CD4-positive, alpha-beta T cell treated with Interleukin-4 for 4 hours (primary cell): ENCODE measurements at regions not wholly inside any gene's neighbourhood (a gene's known extent, or its start where the extent isn't known, plus 50 kb on each side); places are given as distances from the start of the nearest gene placed in this dataset.
A peak's percentile ranks its signal among the peaks of the same experiment; 100 is the strongest.
"Not testable (repeated sequence)": the region's sequence is repeated elsewhere in the genome, so short reads cannot be mapped to it uniquely, and the experiment has no call there.

Experiments used
- DNase-seq: peaks from one replicate; pipeline ENCODE4 v3.0.0-alpha.2; 2020

DNA sequence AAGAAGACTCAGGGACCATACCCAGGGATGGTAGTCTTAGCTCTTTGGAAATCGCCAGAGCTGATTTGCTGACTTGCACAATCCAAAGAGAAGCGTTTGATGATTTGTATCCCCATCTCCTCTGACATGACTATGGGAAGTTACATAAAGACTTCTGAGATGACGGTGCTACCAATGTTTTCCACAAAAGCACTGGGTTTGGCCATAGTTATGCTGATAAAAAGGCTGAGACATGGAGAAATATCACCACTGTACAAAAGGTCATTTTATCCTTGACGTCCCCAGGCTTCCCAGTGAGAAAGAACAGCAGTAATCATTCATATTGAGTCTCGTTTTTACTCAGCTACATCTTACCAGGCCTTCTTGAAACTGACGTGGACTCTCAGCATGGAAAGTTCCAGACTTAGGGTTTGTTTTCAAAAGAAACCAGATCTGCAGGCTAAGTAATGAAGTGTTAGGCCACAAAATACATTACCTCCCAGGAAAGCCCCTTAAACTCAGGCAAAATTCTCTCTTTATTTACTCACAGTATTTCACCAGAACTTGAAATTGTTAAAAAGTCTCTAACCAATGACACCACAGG is 370.3 kb upstream of the JARID2 start:
- DNase-seq: no peak

DNA sequence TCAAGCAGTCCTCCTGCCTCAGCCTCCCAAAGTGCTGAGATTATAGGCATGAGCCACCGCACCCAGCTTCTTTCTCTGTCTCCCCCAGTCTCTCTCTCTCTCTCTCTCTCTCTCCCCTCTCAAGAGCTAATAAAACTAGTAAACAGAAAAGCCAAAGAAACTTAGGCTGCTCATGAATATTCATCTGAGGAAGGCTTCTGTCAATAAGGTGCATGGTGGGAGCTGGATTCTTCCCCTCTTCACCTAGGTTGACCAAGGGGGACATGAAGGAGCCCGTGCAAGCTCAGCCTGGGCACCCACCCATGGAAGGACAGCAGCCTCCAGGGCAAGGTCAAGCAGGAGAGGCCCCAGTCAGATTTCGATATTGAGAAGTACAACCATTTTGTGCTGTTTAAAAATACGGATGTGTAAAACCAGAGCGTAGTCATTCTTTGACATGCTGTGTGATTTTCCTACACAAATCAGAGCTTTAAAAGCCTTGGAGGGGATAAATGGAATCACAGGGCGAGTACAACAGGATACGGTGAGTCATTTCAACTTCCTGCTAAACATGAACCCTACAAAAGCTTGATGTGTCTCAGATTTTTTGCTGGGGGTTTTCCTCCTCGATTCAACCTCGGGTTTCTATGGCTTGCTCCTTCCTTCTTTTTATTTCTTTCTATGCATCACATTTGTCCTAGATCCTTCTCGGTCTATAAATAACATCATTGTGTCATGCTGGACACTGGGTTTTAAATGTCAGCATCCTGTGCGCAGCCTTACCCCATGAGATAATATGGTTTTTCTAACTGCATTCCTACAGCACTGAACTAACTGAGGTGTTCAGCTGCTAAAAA is 368.9 kb upstream of the JARID2 start:
- DNase-seq: peak; percentile 75

DNA sequence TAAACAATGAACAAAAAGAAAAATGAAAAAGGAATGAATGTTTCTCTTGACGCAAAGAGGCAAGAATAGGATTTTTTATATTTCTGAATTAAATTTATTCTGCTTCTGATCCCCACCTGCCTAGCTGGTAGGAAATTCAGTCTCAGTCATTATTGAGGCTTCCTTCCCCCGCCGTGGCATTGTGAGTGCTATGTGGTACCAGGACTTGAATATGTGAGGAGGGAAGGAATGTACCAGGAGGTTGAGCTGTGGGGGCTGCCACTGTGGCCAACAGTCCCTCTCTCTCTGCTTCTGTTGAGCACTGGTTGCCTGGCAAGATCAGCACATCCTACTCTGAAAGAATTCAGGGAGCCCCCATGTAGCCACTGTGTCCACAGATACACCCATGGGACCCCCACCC is 368.1 kb upstream of the JARID2 start:
- no peak for DNase-seq

DNA sequence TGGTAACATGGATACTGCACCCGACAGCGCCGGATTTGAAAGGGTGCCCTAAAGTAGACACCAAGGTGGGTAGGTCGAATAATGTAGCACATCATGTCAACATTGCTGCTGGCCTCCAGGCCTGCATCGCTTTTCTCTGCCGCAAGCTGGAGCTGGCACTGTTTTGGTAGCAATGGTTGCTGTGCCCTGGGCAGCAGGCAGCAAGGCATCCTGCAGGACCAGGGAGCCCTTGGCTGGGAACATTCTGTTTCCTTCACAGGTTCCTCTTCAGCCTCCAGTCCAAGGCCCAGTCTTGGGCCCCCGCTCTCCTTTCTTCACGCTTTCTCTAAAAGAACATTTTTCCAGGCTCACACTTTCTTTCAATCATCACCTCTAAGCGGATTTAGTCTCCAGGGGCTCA is 365.8 kb upstream of the JARID2 start:
- DNase-seq: no peak

DNA sequence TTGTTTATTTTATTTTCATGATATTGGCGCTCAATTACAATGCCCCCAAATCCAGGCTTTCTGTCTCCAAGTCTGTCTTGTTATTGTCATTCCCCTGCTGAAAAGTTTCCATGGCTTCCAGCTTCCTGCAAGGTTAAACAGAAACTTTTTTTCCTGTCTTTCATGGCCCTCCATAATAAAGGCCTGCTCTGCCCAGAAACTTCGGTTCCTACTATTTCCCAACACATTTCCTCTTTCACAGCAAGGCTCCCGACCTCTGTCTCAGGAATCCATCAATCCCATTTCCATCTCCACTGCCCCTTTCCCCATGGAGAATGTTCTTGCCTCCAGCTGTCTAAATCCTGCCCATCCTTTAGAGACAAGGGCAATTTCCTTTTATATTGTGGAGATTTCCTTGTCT is 365.2 kb upstream of the JARID2 start:
- no peak for DNase-seq

DNA sequence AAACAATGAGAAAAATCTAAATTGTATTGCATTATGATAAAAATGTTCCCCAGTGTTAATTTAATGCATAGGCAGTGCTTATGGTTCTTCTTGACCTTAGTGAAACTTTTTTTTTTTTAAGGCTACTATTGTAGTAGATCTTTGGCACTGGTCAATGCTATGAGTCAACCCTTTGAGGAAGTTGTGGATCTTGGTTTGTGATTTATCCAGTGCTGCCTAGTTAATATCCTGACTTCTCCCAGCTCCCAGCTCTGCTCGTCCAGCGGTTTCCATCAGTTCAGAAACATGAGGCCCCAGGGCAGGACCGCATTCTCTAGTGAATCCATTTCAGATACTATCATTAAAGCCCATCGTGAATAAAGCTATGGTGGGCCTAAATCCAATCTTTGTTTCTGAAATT is 364.5 kb upstream of the JARID2 start:
- no peak for DNase-seq

DNA sequence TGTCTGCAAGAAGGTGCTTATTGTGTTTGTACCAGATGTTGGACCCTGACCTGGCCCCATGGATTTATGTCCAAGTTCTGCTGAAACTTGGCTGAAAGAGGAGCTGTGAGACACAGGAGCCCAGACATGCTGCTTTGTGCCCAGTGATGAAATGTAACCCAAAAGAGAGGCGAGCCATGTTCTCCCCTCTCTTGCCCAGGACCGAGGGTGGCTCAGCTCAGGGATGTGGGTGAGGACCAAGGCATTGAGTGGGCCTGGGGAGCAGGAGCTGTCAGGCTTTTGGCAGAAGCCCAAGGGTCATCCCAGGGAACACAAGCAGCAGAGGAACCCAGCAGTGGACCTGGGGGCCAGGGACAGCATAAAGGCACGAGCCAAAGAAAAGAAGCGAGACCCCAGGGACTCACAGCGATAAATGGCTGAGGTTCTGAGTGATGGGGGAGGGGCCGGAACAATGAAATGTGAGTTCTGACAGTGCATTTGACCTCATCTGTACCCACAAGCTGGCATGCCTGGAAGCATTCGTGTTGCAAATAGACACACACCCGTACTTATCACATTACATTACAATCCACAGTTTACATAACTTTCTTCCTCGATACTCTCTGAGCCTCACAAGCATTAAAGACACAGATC is 363.4 kb upstream of the JARID2 start:
- DNase-seq: no peak

DNA sequence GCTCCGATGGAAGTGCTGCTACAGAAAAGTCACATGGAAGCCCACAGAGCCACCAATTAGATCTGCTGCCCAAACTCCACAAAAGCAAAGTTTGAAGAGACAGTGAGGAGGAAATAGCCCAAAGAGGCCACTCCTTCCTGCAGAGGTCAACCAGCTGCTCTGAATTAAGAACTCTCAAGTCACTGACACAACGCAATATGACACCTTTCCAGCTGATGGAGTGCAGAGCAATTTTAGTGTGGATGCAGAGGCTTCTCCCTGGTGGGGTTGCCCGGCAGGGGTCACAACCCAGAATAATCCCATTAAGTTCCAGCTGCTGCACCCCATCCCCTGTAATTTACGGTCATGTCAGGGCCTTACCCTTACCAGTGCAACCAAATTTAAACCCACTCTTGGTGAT is 361.9 kb upstream of the JARID2 start:
- no peak for DNase-seq

DNA sequence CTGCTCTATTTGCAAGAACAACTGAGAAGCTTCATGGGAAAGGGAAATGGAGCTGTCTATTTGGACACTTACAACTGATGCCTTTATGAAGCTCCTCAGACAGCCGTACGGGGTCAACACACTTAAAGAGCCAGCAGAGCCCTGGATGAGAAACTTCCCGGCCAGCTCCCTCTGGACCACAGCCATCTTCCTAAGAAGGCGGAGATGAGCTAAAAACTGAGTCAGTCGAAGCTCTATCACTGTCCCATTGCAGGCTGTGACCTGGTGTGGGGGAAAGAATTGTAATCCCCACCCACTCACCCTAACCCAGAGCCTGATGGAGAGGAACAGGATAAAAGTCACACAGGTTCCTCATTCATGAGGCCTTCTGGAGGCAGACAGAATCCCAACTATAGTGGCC is 360.4 kb upstream of the JARID2 start:
- no peak for DNase-seq

DNA sequence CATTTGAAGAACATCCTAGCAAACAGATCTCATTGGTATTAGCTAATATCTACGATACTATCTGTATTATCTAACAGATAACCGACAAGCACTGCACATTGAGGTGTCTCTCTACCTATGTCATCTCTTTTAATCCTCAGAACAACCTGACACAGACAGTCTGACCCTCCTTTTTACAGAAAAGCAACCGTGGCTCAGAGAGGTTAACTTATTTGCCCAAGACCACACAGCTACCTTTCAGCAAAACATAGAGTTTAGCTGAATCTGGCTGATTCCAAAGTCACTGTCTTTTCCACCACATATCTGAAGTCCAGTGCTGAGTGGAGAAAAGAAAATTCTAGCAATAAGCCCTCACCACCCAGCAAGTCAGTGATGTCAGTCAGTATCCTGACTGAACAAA is 358.7 kb upstream of the JARID2 start:
- DNase-seq: no peak

DNA sequence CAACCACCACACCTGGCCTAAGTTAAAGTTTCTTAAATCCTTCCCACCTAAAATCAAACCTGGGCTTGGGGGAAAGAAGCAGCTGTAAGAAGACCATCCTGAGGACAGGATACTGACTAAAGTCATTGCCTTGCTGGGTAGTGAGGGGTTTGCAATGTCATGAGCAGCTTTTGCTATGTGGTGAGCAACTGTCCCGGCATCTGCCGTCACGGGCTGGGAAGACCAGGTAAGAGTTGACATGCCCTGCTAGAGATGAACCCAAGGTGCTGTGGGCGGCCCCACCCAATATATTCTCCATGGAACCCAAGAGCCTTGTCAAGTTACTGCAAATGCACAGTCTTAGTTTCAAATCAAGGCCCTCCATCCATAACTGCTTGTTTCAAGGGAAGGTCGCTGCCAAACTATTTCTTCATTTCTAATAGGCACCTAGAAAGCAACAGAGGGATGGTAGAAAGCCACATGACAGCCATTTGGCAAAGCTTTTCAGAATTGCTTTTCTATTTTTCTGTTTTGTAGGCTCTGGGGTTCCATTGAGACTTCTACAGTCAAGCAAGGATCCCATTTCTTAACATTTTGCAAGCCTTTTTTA is 357.8 kb upstream of the JARID2 start:
- DNase-seq: no peak

DNA sequence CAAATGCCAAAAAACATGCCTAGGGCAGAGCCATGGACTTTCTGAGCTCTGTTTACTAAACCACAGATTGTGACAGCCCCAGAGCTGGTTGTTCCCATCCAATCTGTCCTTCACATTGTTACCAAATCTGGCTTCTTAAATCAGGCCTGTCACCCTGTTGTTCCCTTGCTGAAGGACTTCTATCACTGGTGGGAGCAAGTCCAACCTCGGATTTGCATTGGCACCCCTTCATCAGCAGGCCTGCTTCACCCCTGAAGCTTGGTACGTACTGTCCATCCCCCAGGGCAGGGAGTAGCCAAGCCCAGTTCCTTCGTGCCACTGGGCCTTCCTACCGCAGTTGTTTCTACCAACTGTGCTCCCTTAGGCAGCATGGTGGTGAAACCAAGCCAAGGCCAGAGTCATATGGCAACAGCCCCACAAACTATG is 357.3 kb upstream of the JARID2 start:
- no peak for DNase-seq

DNA sequence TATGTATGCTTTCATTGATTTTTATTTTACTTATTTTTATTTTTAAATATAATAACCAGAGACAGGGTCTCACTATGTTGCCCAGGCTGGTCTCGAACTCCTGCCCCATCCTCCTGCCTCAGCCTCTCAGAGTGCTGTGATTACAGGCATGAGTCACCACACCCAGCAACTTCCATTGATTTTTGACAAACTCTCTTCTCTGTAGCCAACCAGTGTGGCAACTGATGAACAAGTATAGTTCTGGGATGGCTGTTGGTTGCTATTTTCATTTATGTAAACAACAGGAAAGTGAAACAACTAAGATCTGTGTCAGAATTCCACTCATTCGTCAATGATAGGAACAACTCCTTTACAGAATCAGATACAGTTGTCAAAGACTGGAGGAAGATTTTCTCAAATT is 356.7 kb upstream of the JARID2 start:
- DNase-seq: no peak

DNA sequence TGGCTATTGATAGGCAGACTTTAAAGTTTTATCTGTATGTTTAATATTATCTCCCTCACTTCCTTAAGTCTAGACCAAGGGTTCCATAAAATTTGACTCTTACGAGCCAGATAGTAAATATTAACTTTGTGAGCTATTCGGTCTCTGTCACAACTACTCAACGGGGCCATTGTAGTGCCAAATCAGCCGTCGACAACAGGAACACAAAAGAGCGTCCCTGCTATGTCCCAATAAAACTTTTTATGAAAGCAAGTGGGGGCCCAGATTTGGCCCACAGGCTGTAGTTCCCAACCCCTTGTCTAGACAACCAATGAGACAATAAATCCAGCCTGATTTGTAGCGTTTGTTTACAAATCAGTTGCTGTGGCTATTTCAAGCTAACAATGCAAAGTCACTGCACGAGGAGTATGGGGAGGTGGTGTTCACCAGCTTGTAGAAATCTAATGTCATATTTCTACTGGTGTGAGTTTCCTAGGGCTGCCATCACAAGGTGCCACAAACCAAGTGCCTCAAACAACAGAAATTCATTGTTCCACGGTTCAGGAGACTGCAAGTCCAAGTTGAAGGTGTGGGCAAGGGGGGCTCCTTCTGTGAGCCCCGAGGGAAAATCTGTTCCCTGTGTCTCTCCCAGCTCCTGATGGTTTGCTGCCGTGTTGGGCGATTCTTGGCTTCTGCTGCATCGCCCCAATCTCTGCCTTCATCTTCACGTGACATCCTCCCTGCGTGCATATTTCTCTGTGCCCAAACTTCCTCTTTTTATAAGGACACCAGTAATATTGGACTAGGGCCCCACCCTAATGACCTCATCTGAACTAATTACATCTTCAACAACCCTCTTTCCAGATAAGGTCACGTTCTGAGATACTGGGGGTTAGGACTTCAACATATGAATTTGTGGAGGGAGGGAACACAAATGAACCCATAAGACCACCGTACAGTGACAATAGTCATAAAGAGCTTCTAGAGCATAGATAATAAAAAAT is 356.0 kb upstream of the JARID2 start:
- DNase-seq: no peak

DNA sequence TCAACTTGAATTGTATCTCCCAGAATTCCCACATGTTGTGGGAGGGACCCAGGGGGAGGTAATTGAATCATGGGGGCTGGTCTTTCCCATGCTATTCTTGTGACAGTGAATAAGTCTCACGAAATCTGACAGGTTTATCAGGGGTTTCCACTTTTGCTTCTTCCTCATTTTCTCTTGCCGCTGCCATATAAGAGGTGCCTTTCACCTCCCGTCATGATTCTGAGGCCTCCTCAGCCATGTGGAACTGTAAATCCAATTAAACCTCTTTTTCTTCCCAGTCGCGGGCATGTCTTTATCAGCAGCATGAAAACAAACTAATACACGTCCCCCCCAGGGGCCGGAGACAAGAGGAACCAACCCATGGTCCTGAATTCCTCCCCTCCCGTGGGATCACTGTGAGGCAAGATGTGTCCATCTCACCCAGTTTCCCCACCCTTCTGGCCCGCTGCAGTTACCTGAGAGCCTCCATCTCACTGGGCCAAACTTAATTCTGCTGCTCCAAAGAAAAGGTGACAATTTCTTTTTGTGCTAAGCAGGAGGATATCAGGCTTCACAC is 354.0 kb upstream of the JARID2 start:
- DNase-seq: not testable (repeated sequence)

DNA sequence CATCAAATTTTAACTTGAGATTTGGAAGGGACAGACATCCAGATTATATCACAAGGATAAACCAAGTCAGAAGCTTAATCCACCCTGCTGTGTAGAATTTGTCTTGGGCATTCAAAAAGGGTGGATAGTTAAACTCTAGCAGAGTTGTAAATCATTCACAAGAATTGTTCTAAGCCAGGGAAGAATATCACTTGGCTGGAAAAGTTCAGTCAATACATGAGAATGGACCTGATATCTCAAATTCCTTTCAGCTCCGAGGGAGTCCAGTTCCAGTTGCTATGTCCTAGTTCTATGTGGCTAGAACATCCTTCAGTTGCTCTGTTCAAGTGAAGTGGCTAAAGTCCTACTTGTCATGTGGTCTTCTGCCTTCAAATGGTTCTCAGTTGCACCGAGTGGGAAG is 351.8 kb upstream of the JARID2 start:
- no peak for DNase-seq

DNA sequence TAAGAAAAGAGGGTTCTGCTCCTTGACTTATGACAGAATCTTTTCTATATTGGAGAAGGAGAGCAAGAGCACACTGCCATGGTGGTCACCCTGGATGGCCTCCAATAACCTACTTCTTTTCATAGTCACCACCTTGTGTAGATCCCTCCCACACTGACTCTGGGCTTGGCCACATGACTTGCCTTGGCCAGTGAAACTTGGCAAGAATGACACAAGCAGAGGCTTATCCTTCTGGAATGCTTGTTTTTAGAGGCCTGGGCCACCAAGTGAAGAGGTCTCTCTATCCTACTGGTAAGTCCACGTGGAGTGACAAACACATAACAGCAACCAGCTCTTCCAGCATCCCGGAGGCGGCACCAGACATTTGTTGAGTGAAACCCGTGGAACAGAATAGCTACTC is 349.4 kb upstream of the JARID2 start:
- DNase-seq: no peak

DNA sequence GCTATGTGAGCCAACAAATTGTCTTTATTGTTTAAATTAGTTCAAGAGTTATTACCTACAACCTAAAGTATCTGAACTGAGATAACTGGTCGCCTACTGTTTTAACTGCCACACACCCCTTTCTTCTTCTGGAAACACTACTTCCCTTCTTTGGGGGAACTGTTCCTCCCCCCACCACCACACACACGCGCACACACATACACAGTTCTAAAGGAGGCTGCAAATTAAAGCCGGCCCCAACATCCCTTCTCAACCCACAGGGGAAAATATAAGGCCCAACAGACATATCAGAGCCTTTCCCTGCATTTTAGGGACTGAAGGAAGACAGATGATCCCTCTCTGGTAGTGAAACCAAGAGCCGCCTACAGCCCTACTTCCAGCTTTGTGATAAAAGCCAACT is 348.0 kb upstream of the JARID2 start:
- DNase-seq: no peak

DNA sequence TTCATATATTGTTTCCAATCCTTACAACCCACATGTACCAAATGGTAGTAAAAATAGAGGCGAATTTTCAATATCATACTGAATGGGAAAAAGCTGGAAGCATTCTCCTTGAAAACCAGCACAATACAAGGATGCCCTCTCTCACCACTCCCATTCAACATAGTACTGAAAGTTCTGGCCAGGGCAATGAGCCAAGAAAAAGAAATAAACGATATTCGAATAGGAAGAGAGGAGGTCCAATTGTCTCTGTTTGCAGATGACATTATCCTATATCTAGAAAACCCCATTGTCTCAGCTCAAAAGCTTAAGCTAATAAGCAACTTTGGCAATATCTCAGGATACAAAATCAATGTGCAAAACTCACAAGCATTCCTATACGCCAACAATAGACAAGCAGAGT is 346.4 kb upstream of the JARID2 start:
- DNase-seq: not testable (repeated sequence)

DNA sequence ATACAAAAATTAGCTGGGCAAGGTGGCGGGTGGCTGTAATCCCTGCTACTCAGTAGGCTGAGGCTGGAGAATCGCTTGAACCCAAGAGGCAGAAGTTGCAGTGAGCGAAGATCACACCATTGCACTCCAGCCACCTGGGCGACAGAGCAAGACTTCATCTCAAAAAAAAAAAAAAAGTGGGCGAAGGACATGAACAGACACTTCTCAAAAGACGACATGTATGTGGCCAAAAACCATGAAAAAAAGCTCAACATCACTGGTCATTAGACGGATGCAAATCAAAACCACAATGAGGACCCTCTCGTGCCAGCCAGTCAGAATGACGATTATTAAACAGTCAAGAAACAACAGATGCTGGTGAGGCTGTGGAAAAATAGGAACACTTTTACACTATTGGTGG is 344.9 kb upstream of the JARID2 start:
- no peak for DNase-seq

DNA sequence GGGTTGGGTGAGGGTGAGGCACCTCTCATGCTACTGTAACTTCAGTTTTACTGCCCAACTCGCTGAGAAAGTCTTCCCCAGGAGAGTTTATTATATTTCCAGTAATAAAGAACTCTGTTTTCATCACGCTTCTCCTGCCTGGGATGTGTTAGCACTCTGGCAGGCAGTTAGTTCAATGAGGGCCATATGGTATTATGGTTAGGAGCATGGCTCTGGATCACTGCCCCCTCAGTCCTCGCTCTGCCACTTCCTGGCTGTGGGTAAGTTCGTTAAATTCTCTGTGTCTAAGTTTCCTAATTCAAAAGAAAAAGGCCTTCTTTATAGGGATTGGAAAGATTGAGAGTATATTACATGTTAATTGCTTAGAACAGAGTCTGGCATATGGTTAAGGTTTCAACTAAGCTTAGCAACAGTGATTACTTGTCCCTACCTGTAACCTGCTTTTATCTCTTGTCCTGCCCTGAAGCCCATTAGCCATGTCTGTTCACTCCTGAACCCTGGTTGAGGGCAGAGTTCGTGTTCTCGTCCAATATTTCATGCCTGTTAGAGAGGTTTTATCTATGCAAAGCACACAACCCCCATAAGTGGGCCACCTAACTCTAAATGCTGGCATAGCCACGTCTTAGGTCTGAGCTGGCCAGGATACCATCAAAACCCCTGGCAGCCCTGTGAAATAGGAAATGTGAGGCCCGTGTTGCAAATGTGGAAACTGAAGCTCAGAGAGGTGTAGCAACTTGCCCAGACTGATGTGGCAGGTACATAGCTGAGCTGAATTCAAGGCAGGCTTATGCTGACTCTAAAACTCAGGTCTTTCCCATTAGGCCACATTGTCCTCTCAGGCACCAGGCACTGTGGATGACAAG is 342.5 kb upstream of the JARID2 start:
- DNase-seq: no peak
